MM.1S (cell line): ENCODE measurements at regions not wholly inside any gene's neighbourhood (a gene's known extent, or its start where the extent isn't known, plus 50 kb on each side); places are given as distances from the start of the nearest gene placed in this dataset.

Experiments used
- CTCF ChIP-seq: fragments of 300-600 bp; sonication (generic); IDR thresholded peaks from 2 replicates; pipeline ENCODE4 v1.5.1; 2016; ENCODE audit warnings: antibody characterized with exemption, low read length, mixed read lengths
- EZH2 ChIP-seq: fragments of 300-600 bp; sonication (generic); optimal IDR thresholded peaks from 2 replicates; pipeline ENCODE3; 2017; ENCODE audit warnings: low read depth, mild to moderate bottlenecking, antibody characterized with exemption, low read length, mixed read lengths

DNA sequence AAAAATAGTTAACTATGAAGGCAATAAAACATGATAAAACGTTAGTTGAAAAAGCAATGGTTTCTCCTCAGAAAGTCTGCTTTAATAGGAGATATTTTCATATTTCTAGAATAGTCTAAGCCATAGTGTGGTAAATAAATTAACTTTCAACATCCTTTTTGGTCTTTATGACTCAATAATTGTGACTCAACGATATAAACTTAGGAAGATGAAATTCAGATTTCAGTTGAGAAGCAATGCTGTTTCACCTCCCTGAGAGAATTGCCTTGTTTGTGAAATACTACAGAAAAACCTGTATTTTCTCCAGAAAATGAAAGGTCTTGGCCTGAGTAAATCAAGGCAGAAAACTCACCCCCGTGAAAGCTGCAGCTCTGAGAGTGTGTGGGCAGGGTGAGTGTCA, 166.9 kb downstream of the ETAA1 start:
- TF ChIP-seq CTCF (no peak), EZH2 (no peak)
